Stimulated activated CD4-positive, alpha-beta T cell treated with anti-CD3 and anti-CD28 coated beads, TNF-alpha, amount 100 ng/mL, for 4 hours (primary cell): ENCODE measurements at regions not wholly inside any gene's neighbourhood (a gene's known extent, or its start where the extent isn't known, plus 50 kb on each side); places are given as distances from the start of the nearest gene placed in this dataset.
"Not testable (repeated sequence)": the region's sequence is repeated elsewhere in the genome, so short reads cannot be mapped to it uniquely, and the experiment has no call there.

Experiments used
- DNase-seq, 3 experiments: peaks; one replicate each; pipeline ENCODE4 v3.0.0-alpha.2; 2020; ENCODE audit warnings: low read depth in 3 of 3

- DNase-seq, result no peak
Measured at GRCh38 chr13:90857921-90858320, 489.6 kb upstream of the MIR17HG start.

GRCh38 chr13:90866006-90866405 lies 481.5 kb upstream of the MIR17HG start:
- no peak for DNase-seq

GRCh38 chr13:90867336-90867683 lies 480.2 kb upstream of the MIR17HG start:
- no peak for DNase-seq

- DNase-seq, result no peak
Measured at GRCh38 chr13:90868321-90868920, 479.1 kb upstream of the MIR17HG start.

GRCh38 chr13:90869580-90869979 lies 477.9 kb upstream of the MIR17HG start:
- DNase-seq, result no peak

- DNase-seq, result no peak
Measured at GRCh38 chr13:90872491-90873025, 474.9 kb upstream of the MIR17HG start.

- no peak for DNase-seq
Measured at GRCh38 chr13:90880790-90881189, 466.7 kb upstream of the MIR17HG start.

GRCh38 chr13:90882551-90882950 lies 464.9 kb upstream of the MIR17HG start:
- no peak for DNase-seq

- DNase-seq, result no peak
Measured at GRCh38 chr13:90883592-90883991, 463.9 kb upstream of the MIR17HG start.

- DNase-seq, result no peak
Measured at GRCh38 chr13:90884066-90884465, 463.4 kb upstream of the MIR17HG start.

- DNase-seq, result no peak
Measured at GRCh38 chr13:90889906-90890834, 457.3 kb upstream of the MIR17HG start.

- DNase-seq, result no peak
Measured at GRCh38 chr13:90891329-90891728, 456.2 kb upstream of the MIR17HG start.

GRCh38 chr13:90893199-90893598 lies 454.3 kb upstream of the MIR17HG start:
- DNase-seq, result not testable (repeated sequence)

- DNase-seq, result no peak
Measured at GRCh38 chr13:90896002-90896401, 451.5 kb upstream of the MIR17HG start.

- no peak for DNase-seq
Measured at GRCh38 chr13:90898811-90899210, 448.7 kb upstream of the MIR17HG start.

GRCh38 chr13:90899416-90899815 lies 448.1 kb upstream of the MIR17HG start:
- DNase-seq, result no peak

- no peak for DNase-seq
Measured at GRCh38 chr13:90902255-90902654, 445.2 kb upstream of the MIR17HG start.

- no peak for DNase-seq
Measured at GRCh38 chr13:90906554-90906953, 440.9 kb upstream of the MIR17HG start.

GRCh38 chr13:90908792-90909191 lies 438.7 kb upstream of the MIR17HG start:
- DNase-seq, result no peak

- no peak for DNase-seq
Measured at GRCh38 chr13:90910018-90910639, 437.4 kb upstream of the MIR17HG start.

GRCh38 chr13:90912247-90912646 lies 435.2 kb upstream of the MIR17HG start:
- no peak for DNase-seq

GRCh38 chr13:90918536-90918935 lies 429.0 kb upstream of the MIR17HG start:
- no peak for DNase-seq

- DNase-seq, result no peak
Measured at GRCh38 chr13:90919153-90919552, 428.3 kb upstream of the MIR17HG start.
